ENCODE measurements at regions not wholly inside any gene's neighbourhood (a gene's known extent, or its start where the extent isn't known, plus 50 kb on each side); places are given as distances from the start of the nearest gene placed in this dataset.

DNA sequence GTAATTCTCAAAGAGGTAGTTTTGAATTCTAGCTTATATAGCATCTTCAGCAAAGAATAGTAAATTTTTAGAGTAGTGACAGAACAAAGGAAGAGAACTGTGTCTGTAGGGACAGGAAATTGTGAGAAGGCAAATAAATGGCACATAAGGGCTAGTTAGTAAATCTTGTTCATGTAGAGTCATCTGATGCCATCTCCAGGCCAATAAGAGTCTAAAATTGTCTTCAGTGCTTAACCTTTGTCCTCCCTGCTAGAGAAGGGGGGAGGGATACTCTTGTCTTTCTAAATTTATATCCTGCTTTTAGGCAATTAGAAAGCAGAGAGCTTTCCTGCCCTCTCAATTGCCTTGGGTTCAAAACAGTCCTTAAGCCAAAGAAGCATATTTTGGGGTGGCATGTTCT is 87.0 kb upstream of the DNAJC19 start:
- no peak for DNase-seq (ENCODE audit: low read depth)

DNA sequence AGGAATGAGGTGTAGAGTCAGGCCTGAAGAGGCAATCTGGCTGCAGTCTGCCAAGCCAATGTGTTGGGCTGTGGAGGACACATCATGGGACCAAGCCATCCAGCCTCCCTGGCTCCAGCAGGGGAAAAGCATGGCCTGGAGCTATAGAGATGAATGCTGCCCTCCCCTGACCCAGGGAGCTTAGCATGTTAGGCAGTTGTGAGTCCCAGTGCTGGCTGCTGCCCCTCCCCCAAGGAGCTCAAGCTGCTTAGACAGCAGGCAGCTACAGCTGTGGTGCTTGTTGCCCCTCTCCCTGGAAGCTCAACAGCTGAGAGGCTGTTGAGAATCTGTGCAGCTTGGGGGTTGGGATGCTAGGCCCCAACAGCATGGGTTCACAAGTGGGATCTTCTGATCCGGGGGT is 85.6 kb upstream of the DNAJC19 start:
- no peak for DNase-seq (ENCODE audit: low read depth)

DNA sequence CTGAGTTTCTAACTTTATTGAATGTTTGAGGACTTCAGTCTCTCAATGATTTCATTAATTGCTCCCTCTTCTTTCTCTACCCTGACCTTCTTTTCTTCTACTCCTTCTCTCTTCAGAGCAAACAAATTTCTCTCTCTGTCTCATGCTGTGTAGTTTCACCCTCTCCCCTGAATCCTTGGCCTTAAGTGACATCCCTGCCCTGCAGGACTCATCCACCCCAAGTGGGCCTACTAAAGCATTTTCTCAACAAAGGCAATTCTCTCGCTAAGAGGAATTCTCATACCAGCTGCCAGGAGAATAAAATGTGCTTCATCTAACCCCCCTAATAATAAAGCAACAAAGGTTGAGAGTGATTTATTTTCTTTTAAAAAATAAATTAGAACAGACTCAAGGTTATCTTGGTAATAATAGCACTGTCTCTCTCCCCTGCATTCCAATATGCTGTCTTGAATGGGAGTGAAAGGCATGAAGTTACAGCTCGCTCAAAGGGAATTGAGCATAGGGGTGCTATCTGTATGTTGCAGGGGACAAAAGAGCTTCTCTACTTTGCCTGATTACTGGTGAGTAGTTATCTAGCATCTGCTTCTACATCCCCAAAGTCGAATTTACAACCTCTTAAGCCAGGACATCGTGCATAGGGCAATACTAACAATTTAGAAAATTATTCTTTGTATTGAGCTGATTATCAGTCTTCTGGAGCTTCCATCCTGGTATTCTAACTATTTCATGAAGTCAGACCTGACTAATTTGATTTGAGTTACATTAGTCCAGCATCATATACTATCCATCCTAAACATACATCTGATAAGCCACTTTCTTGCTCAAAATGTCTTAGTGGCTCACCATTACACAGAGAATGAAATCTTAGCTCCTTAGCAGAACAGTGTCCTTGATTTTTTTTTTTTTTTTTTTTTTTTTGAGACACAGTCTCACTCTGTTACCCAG is 76.9 kb upstream of the DNAJC19 start:
- DNase-seq (ENCODE audit: low read depth) = no peak

DNA sequence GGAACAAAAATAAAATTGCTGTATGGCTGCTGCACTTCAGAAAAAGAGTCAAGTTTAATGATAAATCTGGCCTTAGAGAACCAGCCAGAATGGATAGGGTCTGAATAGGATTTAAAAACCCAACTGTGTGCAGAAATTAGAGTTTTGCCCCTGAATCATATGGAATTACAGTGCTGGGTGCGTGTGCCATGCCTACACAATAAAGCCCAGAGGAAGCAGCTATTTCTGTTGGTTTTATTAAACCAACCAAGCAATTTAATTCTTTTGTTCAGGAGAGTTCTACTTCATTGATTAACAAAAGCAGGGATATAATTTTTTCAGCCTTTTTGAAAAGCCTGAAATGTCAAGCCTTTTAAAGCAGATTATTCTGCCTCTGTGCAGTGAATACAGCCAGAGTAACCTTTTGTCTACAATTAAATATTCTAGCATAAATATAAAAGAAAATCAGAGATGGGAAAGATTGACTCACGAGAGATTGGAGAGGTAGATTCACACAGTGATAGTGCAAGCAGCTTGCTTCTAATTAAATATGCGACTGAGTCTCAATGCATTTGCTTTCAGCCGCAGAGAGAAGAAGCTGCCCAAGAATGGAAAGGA is 66.7 kb upstream of the DNAJC19 start:
- no peak for DNase-seq (ENCODE audit: low read depth)

GRCh38 chr3:181054538-181054937 is 65.0 kb upstream of the DNAJC19 start:
- no peak for DNase-seq (ENCODE audit: low read depth)

DNA sequence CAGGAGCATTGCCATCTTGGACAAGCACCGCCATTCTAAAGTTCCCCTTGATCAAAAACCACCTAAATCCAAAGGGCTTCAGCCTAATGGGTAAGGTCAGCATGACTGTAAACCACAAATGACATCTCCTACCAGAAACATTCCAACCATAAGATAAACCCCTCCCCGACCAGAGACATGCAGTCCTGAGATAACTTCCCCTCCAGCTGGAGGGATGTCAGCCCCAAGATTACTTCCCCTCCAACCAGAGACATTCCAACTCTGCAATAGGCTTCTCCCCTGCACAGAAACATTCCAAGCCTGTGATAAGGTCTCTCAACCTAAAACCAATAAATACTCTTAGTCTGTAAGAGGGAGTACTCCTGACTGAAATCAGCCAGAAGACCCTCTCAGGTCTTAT is 62.7 kb upstream of the DNAJC19 start:
- no peak for DNase-seq (ENCODE audit: low read depth)

DNA sequence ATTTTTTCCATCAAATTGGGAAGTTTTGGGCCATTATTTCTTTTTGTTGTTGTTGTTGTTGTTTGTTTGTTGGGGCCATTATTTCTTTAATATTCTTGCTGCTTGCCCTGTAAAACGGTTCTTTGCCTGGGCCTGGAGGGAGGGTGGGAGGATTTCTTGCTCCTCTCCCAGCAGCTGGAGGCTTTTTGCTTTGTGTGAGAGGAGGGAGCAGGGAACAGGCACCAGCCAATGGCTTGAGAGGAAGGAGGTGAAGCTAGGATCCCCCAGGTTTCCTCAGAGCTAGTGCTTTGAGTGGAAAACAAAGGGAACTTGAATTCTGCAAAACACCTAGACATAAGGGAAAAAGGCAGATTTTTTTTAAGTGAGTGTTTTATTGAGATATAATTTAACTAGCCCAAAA is 61.2 kb upstream of the DNAJC19 start:
- no peak for DNase-seq (ENCODE audit: low read depth)

DNA sequence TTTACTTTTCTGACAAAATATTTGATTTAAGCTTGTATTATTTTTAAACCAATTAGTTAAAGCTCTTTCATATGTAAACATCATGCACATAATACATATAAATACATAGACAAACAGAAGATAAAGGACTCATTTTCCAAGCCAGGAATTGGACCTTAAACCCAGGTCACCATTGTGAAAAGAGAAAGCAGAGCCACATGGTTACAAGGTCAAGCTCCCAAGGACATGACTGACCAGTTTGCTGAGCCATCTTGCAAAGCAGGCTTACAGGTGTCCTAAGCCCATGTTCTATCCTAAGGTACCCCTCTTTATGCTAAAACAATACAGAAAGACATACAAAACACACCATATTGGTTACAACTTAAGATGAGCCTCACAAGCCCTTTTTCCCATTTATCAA is 50.5 kb upstream of the DNAJC19 start:
- DNase-seq (ENCODE audit: low read depth) = no peak

All from stimulated activated CD8-positive, alpha-beta memory T cell treated with anti-CD3 and anti-CD28 coated beads, Interleukin-15, amount 100 ng/mL, for 24 hours (primary cell).